GM21381 (cell line): ENCODE measurements at regions not wholly inside any gene's neighbourhood (a gene's known extent, or its start where the extent isn't known, plus 50 kb on each side); places are given as distances from the start of the nearest gene placed in this dataset.

Experiments
- ATAC-seq: cut with Tn5 transposase; IDR thresholded peaks from one replicate; pipeline ENCODE4 v1.9.1; 2021; ENCODE audit warnings: mild to moderate bottlenecking, moderate library complexity; ENCODE audit not compliant: unreplicated experiment

GRCh38 chr7:35399840-35400239, 145.9 kb upstream of the TBX20 start:
- no peak for ATAC-seq

- ATAC-seq, result no peak
These were observed 145.3 kb upstream of the TBX20 start for GRCh38 chr7:35399216-35399615.

GRCh38 chr7:35398518-35398917, 144.6 kb upstream of the TBX20 start:
- ATAC-seq, result no peak

GRCh38 chr7:35390146-35390545, 136.2 kb upstream of the TBX20 start:
- ATAC-seq, result no peak

GRCh38 chr7:35389636-35390035, 135.7 kb upstream of the TBX20 start:
- no peak for ATAC-seq

GRCh38 chr7:35386816-35387706, 133.2 kb upstream of the TBX20 start:
- ATAC-seq, result no peak

- no peak for ATAC-seq
These were observed 132.3 kb upstream of the TBX20 start for GRCh38 chr7:35386082-35386815.

GRCh38 chr7:35384761-35385700, 131.1 kb upstream of the TBX20 start:
- ATAC-seq, result no peak

GRCh38 chr7:35380739-35381224, 126.9 kb upstream of the TBX20 start:
- ATAC-seq, result no peak

GRCh38 chr7:35379481-35379880, 125.6 kb upstream of the TBX20 start:
- ATAC-seq, result no peak

- no peak for ATAC-seq
These were observed 121.6 kb upstream of the TBX20 start for GRCh38 chr7:35375516-35375915.

GRCh38 chr7:35374858-35375257, 121.0 kb upstream of the TBX20 start:
- no peak for ATAC-seq

GRCh38 chr7:35371221-35371620, 117.3 kb upstream of the TBX20 start:
- ATAC-seq, result no peak

- ATAC-seq, result no peak
These were observed 116.8 kb upstream of the TBX20 start for GRCh38 chr7:35370687-35371086.

- no peak for ATAC-seq
These were observed 112.6 kb upstream of the TBX20 start for GRCh38 chr7:35366167-35367155.

- ATAC-seq, result no peak
These were observed 111.6 kb upstream of the TBX20 start for GRCh38 chr7:35365523-35365922.

- ATAC-seq, result no peak
These were observed 108.4 kb upstream of the TBX20 start for GRCh38 chr7:35362341-35362740.

- no peak for ATAC-seq
These were observed 105.5 kb upstream of the TBX20 start for GRCh38 chr7:35359423-35359822.

GRCh38 chr7:35356495-35356894, 102.6 kb upstream of the TBX20 start:
- ATAC-seq, result no peak

GRCh38 chr7:35355911-35356310, 102.0 kb upstream of the TBX20 start:
- no peak for ATAC-seq
